Glutamatergic neuron (in vitro differentiated cells): ENCODE measurements at regions not wholly inside any gene's neighbourhood (a gene's known extent, or its start where the extent isn't known, plus 50 kb on each side); places are given as distances from the start of the nearest gene placed in this dataset.

Experiments
- DNase-seq: peaks from one replicate; pipeline ENCODE4 v3.0.0; 2022
- H3K27ac Mint-ChIP-seq: one replicate; pipeline ENCODE4 v1.8.0; 2020; ENCODE audit warnings: mild to moderate bottlenecking, mixed read lengths, inconsistent platforms; ENCODE audit not compliant: unreplicated experiment
- H3K27me3 Mint-ChIP-seq: one replicate; pipeline ENCODE4 v1.8.0; 2020; ENCODE audit warnings: mild to moderate bottlenecking, moderate library complexity, mixed read lengths, inconsistent platforms; ENCODE audit not compliant: unreplicated experiment
- H3K36me3 Mint-ChIP-seq: one replicate; pipeline ENCODE4 v1.8.0; 2020; ENCODE audit warnings: mild to moderate bottlenecking, mixed read lengths, inconsistent platforms; ENCODE audit not compliant: unreplicated experiment
- H3K4me1 Mint-ChIP-seq: one replicate; pipeline ENCODE4 v1.8.0; 2020; ENCODE audit warnings: mild to moderate bottlenecking, low read depth, mixed read lengths, inconsistent platforms; ENCODE audit not compliant: unreplicated experiment
- H3K4me3 Mint-ChIP-seq: one replicate; pipeline ENCODE4 v1.8.0; 2020; ENCODE audit warnings: mild to moderate bottlenecking, mixed read lengths, inconsistent platforms; ENCODE audit not compliant: unreplicated experiment
- H3K9me3 Mint-ChIP-seq: one replicate; pipeline ENCODE4 v1.8.0; 2020; ENCODE audit warnings: mild to moderate bottlenecking, moderate library complexity, mixed read lengths, inconsistent platforms; ENCODE audit not compliant: unreplicated experiment
- TF ChIP-seq, protein P1 (sequence below): fragments of 200-600 bp; sonication (generic); IDR thresholded peaks from one replicate; pipeline ENCODE4 v1.5.0; 2021; ENCODE audit not compliant: partially characterized antibody, unreplicated experiment

DNA sequence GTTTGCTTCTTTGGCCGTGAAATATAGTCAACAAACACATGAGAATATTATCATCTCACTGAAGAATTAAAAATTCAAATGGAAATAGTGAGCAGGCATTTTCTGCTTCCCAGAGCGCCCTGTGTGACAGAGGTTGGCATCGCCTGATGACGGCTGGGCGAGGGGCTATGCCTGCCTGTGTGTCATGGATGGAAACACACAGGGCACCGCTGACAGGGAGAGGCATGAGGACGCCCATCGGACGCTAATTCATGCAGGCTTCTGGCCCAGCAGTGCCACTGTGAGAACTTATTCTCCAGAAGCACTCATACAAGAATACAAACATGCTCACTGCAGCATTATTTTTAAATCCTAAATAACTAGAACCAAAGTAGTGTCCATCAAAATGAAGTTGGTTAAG is 61.4 kb upstream of the OTOS start:
- Mint-ChIP-seq H3K4me3 (no peak overlapping the region), H3K4me1 (peaks cover 34% of the 10 kb centered on the region), H3K9me3 (peaks cover 11% of the 10 kb centered on the region), H3K27ac (no peak overlapping the region), H3K27me3 (no peaks in the 10 kb centered on the region), H3K36me3 (peaks cover 5% of the 10 kb centered on the region)
- DNase-seq, result no peak
- TF ChIP-seq, protein P1, sequence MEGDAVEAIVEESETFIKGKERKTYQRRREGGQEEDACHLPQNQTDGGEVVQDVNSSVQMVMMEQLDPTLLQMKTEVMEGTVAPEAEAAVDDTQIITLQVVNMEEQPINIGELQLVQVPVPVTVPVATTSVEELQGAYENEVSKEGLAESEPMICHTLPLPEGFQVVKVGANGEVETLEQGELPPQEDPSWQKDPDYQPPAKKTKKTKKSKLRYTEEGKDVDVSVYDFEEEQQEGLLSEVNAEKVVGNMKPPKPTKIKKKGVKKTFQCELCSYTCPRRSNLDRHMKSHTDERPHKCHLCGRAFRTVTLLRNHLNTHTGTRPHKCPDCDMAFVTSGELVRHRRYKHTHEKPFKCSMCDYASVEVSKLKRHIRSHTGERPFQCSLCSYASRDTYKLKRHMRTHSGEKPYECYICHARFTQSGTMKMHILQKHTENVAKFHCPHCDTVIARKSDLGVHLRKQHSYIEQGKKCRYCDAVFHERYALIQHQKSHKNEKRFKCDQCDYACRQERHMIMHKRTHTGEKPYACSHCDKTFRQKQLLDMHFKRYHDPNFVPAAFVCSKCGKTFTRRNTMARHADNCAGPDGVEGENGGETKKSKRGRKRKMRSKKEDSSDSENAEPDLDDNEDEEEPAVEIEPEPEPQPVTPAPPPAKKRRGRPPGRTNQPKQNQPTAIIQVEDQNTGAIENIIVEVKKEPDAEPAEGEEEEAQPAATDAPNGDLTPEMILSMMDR, result no peak

GRCh38 chr2:240202586-240202985 is 62.1 kb upstream of the OTOS start:
- TF ChIP-seq, protein P1, result no peak
- DNase-seq, result no peak
- Mint-ChIP-seq H3K4me1 (peaks cover 34% of the 10 kb centered on the region), H3K4me3 (no peak overlapping the region), H3K27me3 (no peaks in the 10 kb centered on the region), H3K9me3 (peaks cover 11% of the 10 kb centered on the region), H3K27ac (no peak overlapping the region), H3K36me3 (peaks cover 5% of the 10 kb centered on the region)

- Mint-ChIP-seq H3K9me3 (peaks cover 11% of the 10 kb centered on the region), H3K36me3 (peaks cover 5% of the 10 kb centered on the region), H3K27me3 (peaks cover 1% of the 10 kb centered on the region), H3K4me3 (no peak overlapping the region), H3K4me1 (peaks cover 34% of the 10 kb centered on the region), H3K27ac (no peak overlapping the region)
- TF ChIP-seq, protein P1, result no peak
- no peak for DNase-seq
Measured at GRCh38 chr2:240203031-240203787, 62.8 kb upstream of the OTOS start.

DNA sequence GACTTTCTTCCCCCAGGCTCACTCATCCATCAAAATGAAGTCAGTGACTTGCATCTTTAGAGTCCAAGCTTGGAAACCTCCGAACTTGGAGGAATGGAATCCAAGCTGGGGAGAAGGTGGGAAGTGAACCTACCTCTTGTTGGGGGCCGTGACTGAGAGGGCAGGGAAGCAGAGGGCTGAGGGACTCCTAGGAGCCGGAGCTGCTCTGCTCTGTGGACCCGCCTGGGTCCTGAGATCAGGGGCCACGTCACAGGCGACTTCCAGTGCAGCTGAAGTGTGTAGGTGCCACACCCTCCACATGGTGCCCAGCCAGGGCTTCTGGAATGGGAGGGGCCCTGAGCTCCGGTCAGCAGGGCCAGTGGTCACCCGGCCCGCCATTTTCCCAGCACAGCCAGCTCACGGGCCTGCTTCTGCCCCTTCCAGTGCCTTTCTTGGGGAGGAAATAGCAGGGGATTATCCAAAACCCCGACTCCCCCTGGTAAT is 63.4 kb upstream of the OTOS start:
- no peak overlapping the region for H3K4me3 Mint-ChIP-seq
- peaks cover 5% of the 10 kb centered on the region for H3K36me3 Mint-ChIP-seq
- no peak for DNase-seq
- H3K27me3 Mint-ChIP-seq, result peaks cover 1% of the 10 kb centered on the region
- H3K27ac Mint-ChIP-seq, result no peak overlapping the region
- H3K9me3 Mint-ChIP-seq, result peaks cover 11% of the 10 kb centered on the region
- peaks cover 34% of the 10 kb centered on the region for H3K4me1 Mint-ChIP-seq
- TF ChIP-seq, protein P1, result no peak

GRCh38 chr2:240204431-240205276 is 64.2 kb upstream of the OTOS start:
- peak overlapping the region; percentile 44 for H3K27ac Mint-ChIP-seq
- peaks cover 34% of the 10 kb centered on the region for H3K4me1 Mint-ChIP-seq
- H3K4me3 Mint-ChIP-seq, result no peak overlapping the region
- H3K27me3 Mint-ChIP-seq, result peaks cover 1% of the 10 kb centered on the region
- no peak for DNase-seq
- H3K36me3 Mint-ChIP-seq, result peaks cover 5% of the 10 kb centered on the region
- peaks cover 11% of the 10 kb centered on the region for H3K9me3 Mint-ChIP-seq
- TF ChIP-seq, protein P1, result no peak
